Osteoblast (primary cell): ENCODE measurements at regions not wholly inside any gene's neighbourhood (a gene's known extent, or its start where the extent isn't known, plus 50 kb on each side); places are given as distances from the start of the nearest gene placed in this dataset.

ENCODE experiments used
- DNase-seq: peaks from one replicate; pipeline ENCODE4 v3.0.0; 2011; ENCODE audit warnings: low spot score, mixed read lengths; ENCODE audit not compliant: insufficient read length; ENCODE audit errors: missing footprints
- H2AFZ ChIP-seq: 2 replicates; pipeline ENCODE4 v1.6.0; 2011; ENCODE audit warnings: mild to moderate bottlenecking, low read length
- H3K27ac ChIP-seq: 2 replicates; pipeline ENCODE4 v1.5.1; 2011; ENCODE audit warnings: mild to moderate bottlenecking, low read depth, low read length, moderate library complexity
- H3K27me3 ChIP-seq: 2 replicates; pipeline ENCODE4 v1.6.0; 2012; ENCODE audit warnings: mild to moderate bottlenecking, control low read depth, inconsistent platforms, low read length, moderate library complexity; ENCODE audit not compliant: insufficient read depth
- H3K36me3 ChIP-seq: 2 replicates; pipeline ENCODE4 v1.5.1; 2011; ENCODE audit warnings: mild to moderate bottlenecking, low read length, control low read depth, moderate library complexity; ENCODE audit not compliant: insufficient read depth
- H3K4me1 ChIP-seq: 2 replicates; pipeline ENCODE4 v1.5.1; 2011; ENCODE audit warnings: mild to moderate bottlenecking, low read length, control low read depth, moderate library complexity; ENCODE audit not compliant: insufficient read depth
- H3K4me2 ChIP-seq: 2 replicates; pipeline ENCODE4 v1.6.0; 2011; ENCODE audit warnings: mild to moderate bottlenecking, low read length; ENCODE audit not compliant: insufficient read depth
- H3K4me3 ChIP-seq: fragments of 200-600 bp; sonication (generic); 3 replicates; pipeline ENCODE4 v1.5.1; 2012; ENCODE audit warnings: mild to moderate bottlenecking, low read length, inconsistent platforms; ENCODE audit not compliant: insufficient read depth
- H3K79me2 ChIP-seq: 2 replicates; pipeline ENCODE4 v1.6.0; 2012; ENCODE audit warnings: mild to moderate bottlenecking, low read length, control low read depth, inconsistent platforms; ENCODE audit not compliant: insufficient read depth
- H3K9me3 ChIP-seq: 2 replicates; pipeline ENCODE4 v1.5.1; 2011; ENCODE audit warnings: low read depth, low read length, control low read depth
- H4K20me1 ChIP-seq: 2 replicates; pipeline ENCODE4 v1.6.0; 2012; ENCODE audit warnings: mild to moderate bottlenecking, low read length, control low read depth; ENCODE audit not compliant: insufficient read depth
- CTCF ChIP-seq: IDR thresholded peaks from 2 replicates; pipeline ENCODE4 v1.5.1; 2011; ENCODE audit warnings: mild to moderate bottlenecking, low read depth, low read length, moderate library complexity; ENCODE audit errors: extremely low read depth

GRCh38 chr18:65329010-65329409 lies 421.8 kb upstream of the CDH7 start:
- H3K4me2 ChIP-seq, result no peak overlapping the region
- H3K4me1 ChIP-seq, result no peaks in the 10 kb centered on the region
- TF ChIP-seq CTCF, result no peak
- no peaks in the 10 kb centered on the region for H3K36me3 ChIP-seq
- no peak overlapping the region for H3K4me3 ChIP-seq
- no peak overlapping the region for H2AFZ ChIP-seq
- no peaks in the 10 kb centered on the region for H3K79me2 ChIP-seq
- no peak for DNase-seq
- H3K27ac ChIP-seq, result no peak overlapping the region
- H3K9me3 ChIP-seq, result peaks cover 3% of the 10 kb centered on the region
- no peaks in the 10 kb centered on the region for H3K27me3 ChIP-seq
- no peaks in the 10 kb centered on the region for H4K20me1 ChIP-seq

DNA sequence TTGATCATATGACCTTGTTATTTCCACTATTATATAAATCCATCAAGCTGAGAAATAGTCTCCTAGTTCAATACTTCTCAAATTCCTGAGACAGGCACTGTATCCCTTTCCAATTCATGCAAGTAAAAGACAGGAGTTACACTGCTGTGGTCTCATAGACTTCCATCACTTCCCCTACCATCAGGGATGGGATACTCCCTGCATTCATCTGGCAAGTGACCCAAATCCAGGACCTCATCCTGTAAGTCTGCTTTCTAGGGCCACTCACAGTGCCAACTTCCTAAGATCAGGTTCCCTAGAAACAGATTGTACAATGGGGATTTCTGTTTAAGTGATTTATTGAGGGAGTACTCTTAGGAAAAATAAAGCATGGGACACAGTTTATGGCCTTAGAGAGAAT lies 424.0 kb upstream of the CDH7 start:
- Histone ChIP-seq H3K36me3 (no peaks in the 10 kb centered on the region), H3K27me3 (no peaks in the 10 kb centered on the region), H3K27ac (no peak overlapping the region), H3K4me2 (no peak overlapping the region), H4K20me1 (no peaks in the 10 kb centered on the region), H2AFZ (no peak overlapping the region), H3K4me1 (no peaks in the 10 kb centered on the region), H3K9me3 (peaks cover 3% of the 10 kb centered on the region), H3K79me2 (no peaks in the 10 kb centered on the region), H3K4me3 (no peak overlapping the region)
- DNase-seq, result no peak
- no peak for TF ChIP-seq CTCF

- no peak for TF ChIP-seq CTCF
- Histone ChIP-seq H4K20me1 (no peaks in the 10 kb centered on the region), H3K79me2 (no peaks in the 10 kb centered on the region), H3K27ac (no peak overlapping the region), H2AFZ (no peak overlapping the region), H3K36me3 (no peaks in the 10 kb centered on the region), H3K4me2 (no peak overlapping the region), H3K4me3 (no peak overlapping the region), H3K27me3 (no peaks in the 10 kb centered on the region), H3K9me3 (no peaks in the 10 kb centered on the region), H3K4me1 (no peaks in the 10 kb centered on the region)
- DNase-seq, result no peak
These were observed 427.9 kb upstream of the CDH7 start for GRCh38 chr18:65322895-65323294.

- no peaks in the 10 kb centered on the region for H3K36me3 ChIP-seq
- TF ChIP-seq CTCF, result no peak
- H2AFZ ChIP-seq, result no peak overlapping the region
- no peaks in the 10 kb centered on the region for H3K79me2 ChIP-seq
- H3K27ac ChIP-seq, result no peak overlapping the region
- H3K4me2 ChIP-seq, result no peak overlapping the region
- DNase-seq, result no peak
- no peak overlapping the region for H3K4me3 ChIP-seq
- H4K20me1 ChIP-seq, result no peaks in the 10 kb centered on the region
- no peaks in the 10 kb centered on the region for H3K27me3 ChIP-seq
- H3K4me1 ChIP-seq, result no peaks in the 10 kb centered on the region
- no peaks in the 10 kb centered on the region for H3K9me3 ChIP-seq
These were observed 452.4 kb upstream of the CDH7 start for GRCh38 chr18:65298422-65298821.
